AG04450 (cell line): ENCODE measurements at regions not wholly inside any gene's neighbourhood (a gene's known extent, or its start where the extent isn't known, plus 50 kb on each side); places are given as distances from the start of the nearest gene placed in this dataset.

Experiments used
- CTCF ChIA-PET: fragments of 300-600, 350-600 bp; formaldehyde crosslinking; extraction: SDS; loops from one replicate; lab custom pipeline; 2022; ENCODE audit warnings: antibody characterized with exemption, inconsistent platforms; lab: Charles Lee
- POLR2A ChIA-PET: fragments of 350-600 bp; formaldehyde crosslinking; extraction: SDS; loops from one replicate; lab custom pipeline; 2021; ENCODE audit warnings: antibody characterized with exemption, inconsistent platforms; lab: Yijun Ruan, JAX
- DNase-seq: peaks from one replicate; pipeline ENCODE4 v3.0.0-alpha.2; 2011; ENCODE audit warnings: low read depth, low spot score
- H3K27ac ChIP-seq: one replicate; pipeline ENCODE4 v1.5.1; 2012; ENCODE audit warnings: low read depth, low read length, control low read depth
- H3K27me3 ChIP-seq: one replicate; pipeline ENCODE4 v1.6.0; 2012; ENCODE audit warnings: low read length; ENCODE audit not compliant: control insufficient read depth, insufficient read depth
- H3K4me3 ChIP-seq: 2 replicates; pipeline ENCODE4 v1.5.1; 2011; ENCODE audit warnings: mild to moderate bottlenecking, low read depth, low read length, control low read depth
- H3K9me3 ChIP-seq: 2 replicates; pipeline ENCODE4 v1.5.1; 2012; ENCODE audit warnings: low read length; ENCODE audit not compliant: control insufficient read depth, insufficient read depth
- CTCF ChIP-seq: IDR thresholded peaks from 2 replicates; pipeline ENCODE4 v1.5.1; 2011; ENCODE audit warnings: low read depth, low read length, control low read depth, inconsistent platforms

- Histone ChIP-seq H3K27ac (no peak overlapping the region), H3K4me3 (no peak overlapping the region), H3K9me3 (peaks cover 3% of the 10 kb centered on the region; the same call in 1 of the 2 replicates), H3K27me3 (peaks cover 12% of the 10 kb centered on the region)
- DNase-seq: no peak
- ChIA-PET POLR2A (no interaction called here), CTCF (no interaction called here)
- TF ChIP-seq CTCF: no peak
Measured at GRCh38 chr3:72190050-72190449, 405.1 kb upstream of the PROK2 start.

DNA sequence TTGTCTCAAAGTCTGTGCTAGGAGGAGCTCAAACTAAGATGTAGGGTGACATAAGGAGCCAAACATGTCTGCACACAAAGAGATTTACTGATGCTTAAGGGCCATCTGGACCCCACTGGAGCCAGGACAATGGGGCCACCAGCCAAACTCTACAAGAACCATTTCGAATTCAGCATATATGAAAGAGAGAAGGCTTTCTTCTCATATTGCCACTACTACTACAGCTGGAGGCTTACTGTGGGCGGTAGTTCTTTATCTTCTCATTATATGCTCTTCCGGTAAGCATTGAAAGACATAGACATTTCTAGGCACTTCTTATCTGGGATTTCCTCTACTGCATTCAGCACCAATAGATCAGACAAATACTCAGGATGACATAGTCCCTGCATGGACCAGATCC lies 404.4 kb upstream of the PROK2 start:
- Histone ChIP-seq H3K27me3 (peaks cover 14% of the 10 kb centered on the region), H3K27ac (no peak overlapping the region), H3K4me3 (no peak overlapping the region), H3K9me3 (peaks cover 3% of the 10 kb centered on the region; the same call in 1 of the 2 replicates)
- DNase-seq: no peak
- CTCF ChIA-PET: no interaction called here
- TF ChIP-seq CTCF: no peak
- POLR2A ChIA-PET: no interaction called here

GRCh38 chr3:72188536-72188935 lies 403.6 kb upstream of the PROK2 start:
- Histone ChIP-seq H3K27ac (no peak overlapping the region), H3K9me3 (peaks cover 3% of the 10 kb centered on the region; the same call in 1 of the 2 replicates), H3K27me3 (peaks cover 10% of the 10 kb centered on the region), H3K4me3 (no peak overlapping the region)
- ChIA-PET POLR2A (no interaction called here), CTCF (interaction anchor here (0.6 kb wide), 1 partner anchor 941 kb away, joined by 6 read pairs; no protein-coding TSS in a partner anchor)
- no peak for TF ChIP-seq CTCF
- DNase-seq: no peak

DNA sequence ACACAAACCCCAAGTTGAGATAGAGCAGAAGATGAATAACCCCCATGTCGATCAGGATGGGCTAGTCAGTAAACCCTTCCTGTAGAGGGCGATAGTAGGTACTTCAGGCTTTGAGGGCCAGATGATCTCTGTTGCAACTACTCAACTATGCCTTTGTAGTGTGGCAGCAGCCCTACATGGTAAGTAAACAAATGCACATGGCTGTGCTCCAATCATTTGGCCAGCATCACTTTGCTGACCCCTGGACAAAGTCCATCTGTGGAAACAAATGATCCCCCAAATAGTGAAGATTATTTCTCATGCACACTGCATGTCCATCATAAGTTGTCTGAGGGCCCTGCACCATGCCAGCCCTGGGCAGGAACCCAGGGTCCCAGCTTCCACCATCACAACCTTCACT lies 402.2 kb upstream of the PROK2 start:
- Histone ChIP-seq H3K27ac (no peak overlapping the region), H3K4me3 (no peak overlapping the region), H3K9me3 (no peaks in the 10 kb centered on the region), H3K27me3 (peaks cover 4% of the 10 kb centered on the region)
- CTCF ChIA-PET: no interaction called here
- TF ChIP-seq CTCF: 0 out of 2 replicates have a peak, but pooled peaks have one; percentile 6
- no peak for DNase-seq
- POLR2A ChIA-PET: no interaction called here

- no peak overlapping the region for H3K4me3 ChIP-seq
- H3K27me3 ChIP-seq: peaks cover 4% of the 10 kb centered on the region
- ChIA-PET POLR2A (no interaction called here), CTCF (no interaction called here)
- no peak overlapping the region for H3K27ac ChIP-seq
- TF ChIP-seq CTCF: no peak
- no peaks in the 10 kb centered on the region for H3K9me3 ChIP-seq
- DNase-seq: no peak
Measured at GRCh38 chr3:72186400-72186855, 401.5 kb upstream of the PROK2 start.
